GM23338 (cell line): ENCODE measurements at regions not wholly inside any gene's neighbourhood (a gene's known extent, or its start where the extent isn't known, plus 50 kb on each side); places are given as distances from the start of the nearest gene placed in this dataset.

ENCODE experiments used
- ATAC-seq: fragments of 200-7000 bp; cut with Tn5 transposase; 3 replicates; pipeline ENCODE4 v1.9.1; 2020
- DNase-seq: peaks from one replicate; pipeline ENCODE4 v3.0.0-alpha.2; 2015; ENCODE audit warnings: low spot score
- H2AFZ ChIP-seq: fragments of 200-600 bp; sonication (generic); 2 replicates; pipeline ENCODE4 v1.8.0; 2016; ENCODE audit warnings: antibody characterized with exemption, mild to moderate bottlenecking, moderate library complexity
- H3F3A ChIP-seq: fragments of 200-600 bp; sonication (generic); replicated peaks from 2 replicates; pipeline ENCODE4 v1.8.0; 2017; ENCODE audit warnings: antibody characterized with exemption, mixed run types, low read depth
- H3K27ac ChIP-seq: fragments of 200-600 bp; sonication (generic); 2 replicates; pipeline ENCODE4 v1.6.1; 2016; ENCODE audit warnings: low read depth
- H3K27me3 ChIP-seq: fragments of 200-600 bp; sonication (generic); 2 replicates; pipeline ENCODE4 v1.8.0; 2016; ENCODE audit warnings: mild to moderate bottlenecking, mixed run types, moderate library complexity; ENCODE audit not compliant: insufficient read depth
- H3K36me3 ChIP-seq: fragments of 200-600 bp; sonication (generic); 2 replicates; pipeline ENCODE4 v1.8.0; 2016; ENCODE audit warnings: mild to moderate bottlenecking; ENCODE audit not compliant: insufficient read depth
- H3K4me1 ChIP-seq: fragments of 200-600 bp; sonication (generic); 2 replicates; pipeline ENCODE4 v1.8.0; 2016; ENCODE audit warnings: mild to moderate bottlenecking, moderate library complexity; ENCODE audit not compliant: insufficient read depth
- H3K4me2 ChIP-seq: fragments of 200-600 bp; sonication (generic); 2 replicates; pipeline ENCODE4 v1.7.1; 2017; ENCODE audit warnings: mixed run types
- H3K4me3 ChIP-seq: fragments of 200-600 bp; sonication (generic); 2 replicates; pipeline ENCODE4 v1.6.1; 2016; ENCODE audit warnings: mixed run types
- H3K79me2 ChIP-seq: fragments of 200-600 bp; sonication (generic); replicated peaks from 2 replicates; pipeline ENCODE4 v1.8.0; 2017; ENCODE audit warnings: mild to moderate bottlenecking; ENCODE audit not compliant: insufficient read depth
- H3K9me2 ChIP-seq: fragments of 200-600 bp; sonication (generic); 2 replicates; pipeline ENCODE4 v1.8.0; 2017; ENCODE audit not compliant: insufficient read depth
- H4K20me1 ChIP-seq: fragments of 200-600 bp; sonication (generic); replicated peaks from 2 replicates; pipeline ENCODE4 v1.8.0; 2017; ENCODE audit warnings: mild to moderate bottlenecking; ENCODE audit not compliant: insufficient read depth
- H3K27ac Mint-ChIP-seq: 2 replicates; pipeline ENCODE4 v1.8.0; 2020; ENCODE audit warnings: inconsistent platforms, mild to moderate bottlenecking, moderate library complexity, mixed read lengths
- H3K27me3 Mint-ChIP-seq: 3 replicates; pipeline ENCODE4 v1.8.0; 2022; ENCODE audit warnings: low read depth, mild to moderate bottlenecking, moderate library complexity, mixed read lengths, inconsistent platforms; ENCODE audit not compliant: insufficient read depth, poor library complexity
- H3K36me3 Mint-ChIP-seq: 3 replicates; pipeline ENCODE4 v1.8.0; 2021; ENCODE audit warnings: low read depth, mild to moderate bottlenecking, inconsistent platforms, moderate library complexity, mixed read lengths
- H3K4me1 Mint-ChIP-seq: 3 replicates; pipeline ENCODE4 v1.8.0; 2020; ENCODE audit warnings: mild to moderate bottlenecking, inconsistent platforms, mixed read lengths
- H3K4me3 Mint-ChIP-seq: 3 replicates; pipeline ENCODE4 v1.8.0; 2021; ENCODE audit warnings: moderate library complexity, mild to moderate bottlenecking, inconsistent platforms, mixed read lengths
- H3K9me3 Mint-ChIP-seq: 3 replicates; pipeline ENCODE4 v1.8.0; 2020; ENCODE audit warnings: moderate library complexity, mild to moderate bottlenecking, inconsistent platforms, mixed read lengths
- CREB1 ChIP-seq: fragments of 250-450 bp; sonication (Bioruptor Pico); IDR thresholded peaks from 2 replicates; pipeline ENCODE4 v1.5.0; 2020; ENCODE audit warnings: low read depth, mild to moderate bottlenecking, moderate library complexity
- EZH2 ChIP-seq: fragments of 200-600 bp; sonication (generic); IDR thresholded peaks from one replicate; pipeline ENCODE4 v1.8.0; 2017; ENCODE audit warnings: antibody characterized with exemption, mild to moderate bottlenecking, low read depth; ENCODE audit not compliant: unreplicated experiment
- EZH2phosphoT487 ChIP-seq: fragments of 200-600 bp; sonication (generic); IDR thresholded peaks from one replicate; pipeline ENCODE4 v1.8.1; 2018; ENCODE audit warnings: antibody characterized with exemption; ENCODE audit not compliant: unreplicated experiment
- JUNB ChIP-seq: IDR thresholded peaks from one replicate; pipeline ENCODE4 v1.6.1; 2016; ENCODE audit warnings: antibody characterized with exemption; ENCODE audit not compliant: unreplicated experiment
- NANOG ChIP-seq: IDR thresholded peaks from 2 replicates; pipeline ENCODE4 v1.6.1; 2016; ENCODE audit warnings: antibody characterized with exemption, borderline replicate concordance
- POLR2AphosphoS5 ChIP-seq: IDR thresholded peaks from 2 replicates; pipeline ENCODE4 v1.6.1; 2016; ENCODE audit warnings: antibody characterized with exemption, low read depth
- STAT1 ChIP-seq: IDR thresholded peaks from one replicate; pipeline ENCODE4 v1.6.1; 2016; ENCODE audit warnings: antibody characterized with exemption; ENCODE audit not compliant: unreplicated experiment
- ZNF114 ChIP-seq: fragments of 250-450 bp; sonication (Bioruptor Pico); IDR thresholded peaks from 2 replicates; pipeline ENCODE4 v1.5.0; 2020; ENCODE audit warnings: mild to moderate bottlenecking, moderate library complexity
- ZNF331 ChIP-seq: fragments of 250-450 bp; sonication (Bioruptor Pico); IDR thresholded peaks from 2 replicates; pipeline ENCODE4 v1.5.0; 2020; ENCODE audit warnings: low read depth, mild to moderate bottlenecking, moderate library complexity
- TF ChIP-seq, protein P1 (sequence below): IDR thresholded peaks from 2 replicates; pipeline ENCODE4 v1.6.1; 2016; ENCODE audit warnings: antibody characterized with exemption
- TF ChIP-seq, protein P2 (sequence below): fragments of 250-450 bp; sonication (Bioruptor Pico); IDR thresholded peaks from 2 replicates; pipeline ENCODE4 v1.5.0; 2020; ENCODE audit warnings: mild to moderate bottlenecking, moderate library complexity
- TF ChIP-seq, protein P3 (sequence below), 2 experiments: fragments of 200-600 bp in 1 of 2; sonication (generic) in 1 of 2; conservative IDR thresholded peaks; 2 replicates each; pipeline versions ENCODE4 v1.5.1 to v1.6.1; 2016 to 2017; ENCODE audit warnings: antibody characterized with exemption in 2 of 2, low read depth in 2 of 2, mild to moderate bottlenecking in 2 of 2, moderate library complexity in 1 of 2
- TF ChIP-seq, protein P4 (sequence below): IDR thresholded peaks from one replicate; pipeline ENCODE4 v1.6.1; 2018; ENCODE audit warnings: antibody characterized with exemption; ENCODE audit not compliant: unreplicated experiment

DNA sequence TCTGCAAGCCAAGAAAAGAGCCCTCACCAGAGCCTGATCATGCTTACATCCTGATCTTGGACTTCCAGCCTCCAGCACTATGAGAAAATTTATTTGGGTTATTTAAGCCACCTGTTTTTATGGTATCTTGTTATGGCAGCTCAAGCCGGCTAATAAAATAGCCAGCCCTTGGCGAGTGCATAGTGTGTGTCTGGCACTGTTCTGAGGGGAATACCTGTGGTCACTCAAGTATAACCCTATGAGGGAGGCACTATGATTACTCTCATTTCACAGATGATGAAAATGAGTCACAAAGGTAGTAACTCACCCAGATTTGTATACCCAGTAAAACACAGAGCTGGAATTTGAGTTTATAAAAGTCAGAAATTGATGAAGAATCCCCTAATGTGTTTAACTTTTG lies 556.9 kb upstream of the SETBP1 start:
- TF ChIP-seq JUNB (no peak), CREB1 (CRISPR knock-in tag) (no peak), ZNF331 (CRISPR knock-in tag) (no peak), EZH2 (no peak), STAT1 (no peak), POLR2AphosphoS5 (no peak), NANOG (no peak), EZH2phosphoT487 (no peak), ZNF114 (CRISPR knock-in tag) (no peak)
- TF ChIP-seq, protein P1, sequence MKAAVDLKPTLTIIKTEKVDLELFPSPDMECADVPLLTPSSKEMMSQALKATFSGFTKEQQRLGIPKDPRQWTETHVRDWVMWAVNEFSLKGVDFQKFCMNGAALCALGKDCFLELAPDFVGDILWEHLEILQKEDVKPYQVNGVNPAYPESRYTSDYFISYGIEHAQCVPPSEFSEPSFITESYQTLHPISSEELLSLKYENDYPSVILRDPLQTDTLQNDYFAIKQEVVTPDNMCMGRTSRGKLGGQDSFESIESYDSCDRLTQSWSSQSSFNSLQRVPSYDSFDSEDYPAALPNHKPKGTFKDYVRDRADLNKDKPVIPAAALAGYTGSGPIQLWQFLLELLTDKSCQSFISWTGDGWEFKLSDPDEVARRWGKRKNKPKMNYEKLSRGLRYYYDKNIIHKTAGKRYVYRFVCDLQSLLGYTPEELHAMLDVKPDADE = no peak
- TF ChIP-seq, protein P2, sequence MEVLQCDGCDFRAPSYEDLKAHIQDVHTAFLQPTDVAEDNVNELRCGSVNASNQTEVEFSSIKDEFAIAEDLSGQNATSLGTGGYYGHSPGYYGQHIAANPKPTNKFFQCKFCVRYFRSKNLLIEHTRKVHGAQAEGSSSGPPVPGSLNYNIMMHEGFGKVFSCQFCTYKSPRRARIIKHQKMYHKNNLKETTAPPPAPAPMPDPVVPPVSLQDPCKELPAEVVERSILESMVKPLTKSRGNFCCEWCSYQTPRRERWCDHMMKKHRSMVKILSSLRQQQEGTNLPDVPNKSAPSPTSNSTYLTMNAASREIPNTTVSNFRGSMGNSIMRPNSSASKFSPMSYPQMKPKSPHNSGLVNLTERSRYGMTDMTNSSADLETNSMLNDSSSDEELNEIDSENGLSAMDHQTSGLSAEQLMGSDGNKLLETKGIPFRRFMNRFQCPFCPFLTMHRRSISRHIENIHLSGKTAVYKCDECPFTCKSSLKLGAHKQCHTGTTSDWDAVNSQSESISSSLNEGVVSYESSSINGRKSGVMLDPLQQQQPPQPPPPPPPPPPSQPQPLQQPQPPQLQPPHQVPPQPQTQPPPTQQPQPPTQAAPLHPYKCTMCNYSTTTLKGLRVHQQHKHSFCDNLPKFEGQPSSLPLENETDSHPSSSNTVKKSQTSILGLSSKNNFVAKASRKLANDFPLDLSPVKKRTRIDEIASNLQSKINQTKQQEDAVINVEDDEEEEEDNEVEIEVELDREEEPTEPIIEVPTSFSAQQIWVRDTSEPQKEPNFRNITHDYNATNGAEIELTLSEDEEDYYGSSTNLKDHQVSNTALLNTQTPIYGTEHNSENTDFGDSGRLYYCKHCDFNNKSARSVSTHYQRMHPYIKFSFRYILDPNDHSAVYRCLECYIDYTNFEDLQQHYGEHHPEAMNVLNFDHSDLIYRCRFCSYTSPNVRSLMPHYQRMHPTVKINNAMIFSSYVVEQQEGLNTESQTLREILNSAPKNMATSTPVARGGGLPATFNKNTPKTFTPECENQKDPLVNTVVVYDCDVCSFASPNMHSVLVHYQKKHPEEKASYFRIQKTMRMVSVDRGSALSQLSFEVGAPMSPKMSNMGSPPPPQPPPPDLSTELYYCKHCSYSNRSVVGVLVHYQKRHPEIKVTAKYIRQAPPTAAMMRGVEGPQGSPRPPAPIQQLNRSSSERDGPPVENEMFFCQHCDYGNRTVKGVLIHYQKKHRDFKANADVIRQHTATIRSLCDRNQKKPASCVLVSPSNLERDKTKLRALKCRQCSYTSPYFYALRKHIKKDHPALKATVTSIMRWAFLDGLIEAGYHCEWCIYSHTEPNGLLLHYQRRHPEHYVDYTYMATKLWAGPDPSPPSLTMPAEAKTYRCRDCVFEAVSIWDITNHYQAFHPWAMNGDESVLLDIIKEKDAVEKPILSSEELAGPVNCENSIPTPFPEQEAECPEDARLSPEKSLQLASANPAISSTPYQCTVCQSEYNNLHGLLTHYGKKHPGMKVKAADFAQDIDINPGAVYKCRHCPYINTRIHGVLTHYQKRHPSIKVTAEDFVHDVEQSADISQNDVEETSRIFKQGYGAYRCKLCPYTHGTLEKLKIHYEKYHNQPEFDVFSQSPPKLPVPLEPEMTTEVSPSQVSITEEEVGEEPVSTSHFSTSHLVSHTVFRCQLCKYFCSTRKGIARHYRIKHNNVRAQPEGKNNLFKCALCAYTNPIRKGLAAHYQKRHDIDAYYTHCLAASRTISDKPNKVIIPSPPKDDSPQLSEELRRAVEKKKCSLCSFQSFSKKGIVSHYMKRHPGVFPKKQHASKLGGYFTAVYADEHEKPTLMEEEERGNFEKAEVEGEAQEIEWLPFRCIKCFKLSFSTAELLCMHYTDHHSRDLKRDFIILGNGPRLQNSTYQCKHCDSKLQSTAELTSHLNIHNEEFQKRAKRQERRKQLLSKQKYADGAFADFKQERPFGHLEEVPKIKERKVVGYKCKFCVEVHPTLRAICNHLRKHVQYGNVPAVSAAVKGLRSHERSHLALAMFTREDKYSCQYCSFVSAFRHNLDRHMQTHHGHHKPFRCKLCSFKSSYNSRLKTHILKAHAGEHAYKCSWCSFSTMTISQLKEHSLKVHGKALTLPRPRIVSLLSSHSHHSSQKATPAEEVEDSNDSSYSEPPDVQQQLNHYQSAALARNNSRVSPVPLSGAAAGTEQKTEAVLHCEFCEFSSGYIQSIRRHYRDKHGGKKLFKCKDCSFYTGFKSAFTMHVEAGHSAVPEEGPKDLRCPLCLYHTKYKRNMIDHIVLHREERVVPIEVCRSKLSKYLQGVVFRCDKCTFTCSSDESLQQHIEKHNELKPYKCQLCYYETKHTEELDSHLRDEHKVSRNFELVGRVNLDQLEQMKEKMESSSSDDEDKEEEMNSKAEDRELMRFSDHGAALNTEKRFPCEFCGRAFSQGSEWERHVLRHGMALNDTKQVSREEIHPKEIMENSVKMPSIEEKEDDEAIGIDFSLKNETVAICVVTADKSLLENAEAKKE = no peak
- TF ChIP-seq, protein P3, sequence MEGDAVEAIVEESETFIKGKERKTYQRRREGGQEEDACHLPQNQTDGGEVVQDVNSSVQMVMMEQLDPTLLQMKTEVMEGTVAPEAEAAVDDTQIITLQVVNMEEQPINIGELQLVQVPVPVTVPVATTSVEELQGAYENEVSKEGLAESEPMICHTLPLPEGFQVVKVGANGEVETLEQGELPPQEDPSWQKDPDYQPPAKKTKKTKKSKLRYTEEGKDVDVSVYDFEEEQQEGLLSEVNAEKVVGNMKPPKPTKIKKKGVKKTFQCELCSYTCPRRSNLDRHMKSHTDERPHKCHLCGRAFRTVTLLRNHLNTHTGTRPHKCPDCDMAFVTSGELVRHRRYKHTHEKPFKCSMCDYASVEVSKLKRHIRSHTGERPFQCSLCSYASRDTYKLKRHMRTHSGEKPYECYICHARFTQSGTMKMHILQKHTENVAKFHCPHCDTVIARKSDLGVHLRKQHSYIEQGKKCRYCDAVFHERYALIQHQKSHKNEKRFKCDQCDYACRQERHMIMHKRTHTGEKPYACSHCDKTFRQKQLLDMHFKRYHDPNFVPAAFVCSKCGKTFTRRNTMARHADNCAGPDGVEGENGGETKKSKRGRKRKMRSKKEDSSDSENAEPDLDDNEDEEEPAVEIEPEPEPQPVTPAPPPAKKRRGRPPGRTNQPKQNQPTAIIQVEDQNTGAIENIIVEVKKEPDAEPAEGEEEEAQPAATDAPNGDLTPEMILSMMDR (conservative IDR thresholded peaks at IDR 0.05; ENCODE audit: low read depth in 2 of 2) = no peak
- TF ChIP-seq, protein P4, sequence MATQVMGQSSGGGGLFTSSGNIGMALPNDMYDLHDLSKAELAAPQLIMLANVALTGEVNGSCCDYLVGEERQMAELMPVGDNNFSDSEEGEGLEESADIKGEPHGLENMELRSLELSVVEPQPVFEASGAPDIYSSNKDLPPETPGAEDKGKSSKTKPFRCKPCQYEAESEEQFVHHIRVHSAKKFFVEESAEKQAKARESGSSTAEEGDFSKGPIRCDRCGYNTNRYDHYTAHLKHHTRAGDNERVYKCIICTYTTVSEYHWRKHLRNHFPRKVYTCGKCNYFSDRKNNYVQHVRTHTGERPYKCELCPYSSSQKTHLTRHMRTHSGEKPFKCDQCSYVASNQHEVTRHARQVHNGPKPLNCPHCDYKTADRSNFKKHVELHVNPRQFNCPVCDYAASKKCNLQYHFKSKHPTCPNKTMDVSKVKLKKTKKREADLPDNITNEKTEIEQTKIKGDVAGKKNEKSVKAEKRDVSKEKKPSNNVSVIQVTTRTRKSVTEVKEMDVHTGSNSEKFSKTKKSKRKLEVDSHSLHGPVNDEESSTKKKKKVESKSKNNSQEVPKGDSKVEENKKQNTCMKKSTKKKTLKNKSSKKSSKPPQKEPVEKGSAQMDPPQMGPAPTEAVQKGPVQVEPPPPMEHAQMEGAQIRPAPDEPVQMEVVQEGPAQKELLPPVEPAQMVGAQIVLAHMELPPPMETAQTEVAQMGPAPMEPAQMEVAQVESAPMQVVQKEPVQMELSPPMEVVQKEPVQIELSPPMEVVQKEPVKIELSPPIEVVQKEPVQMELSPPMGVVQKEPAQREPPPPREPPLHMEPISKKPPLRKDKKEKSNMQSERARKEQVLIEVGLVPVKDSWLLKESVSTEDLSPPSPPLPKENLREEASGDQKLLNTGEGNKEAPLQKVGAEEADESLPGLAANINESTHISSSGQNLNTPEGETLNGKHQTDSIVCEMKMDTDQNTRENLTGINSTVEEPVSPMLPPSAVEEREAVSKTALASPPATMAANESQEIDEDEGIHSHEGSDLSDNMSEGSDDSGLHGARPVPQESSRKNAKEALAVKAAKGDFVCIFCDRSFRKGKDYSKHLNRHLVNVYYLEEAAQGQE = no peak

More for the DNA sequence above, 556.9 kb upstream of the SETBP1 start:
- H3K36me3 ChIP-seq = no peaks in the 10 kb centered on the region
- H4K20me1 ChIP-seq = no peaks in the 10 kb centered on the region; the same call in 1 of the 2 replicates
- 0 out of 2 replicates have a peak, but pooled peaks cover 3% of the 10 kb centered on the region for H3K9me2 ChIP-seq
- Mint-ChIP-seq H3K27ac (no peak overlapping the region), H3K4me1 (no peaks in the 10 kb centered on the region), H3K4me3 (no peak overlapping the region), H3K27me3 (no peaks in the 10 kb centered on the region), H3K36me3 (no peaks in the 10 kb centered on the region), H3K9me3 (no peaks in the 10 kb centered on the region)
- no peaks in the 10 kb centered on the region for H3K27me3 ChIP-seq
- no peaks in the 10 kb centered on the region for H3F3A ChIP-seq
- no peak overlapping the region for H2AFZ ChIP-seq
- H3K79me2 ChIP-seq = no peaks in the 10 kb centered on the region
- no peak overlapping the region for H3K4me2 ChIP-seq
- H3K27ac ChIP-seq = no peak overlapping the region
- DNase-seq = no peak
- ATAC-seq = no peak
- no peak overlapping the region for H3K4me3 ChIP-seq
- H3K4me1 ChIP-seq = no peaks in the 10 kb centered on the region
